Smooth muscle cell (in vitro differentiated cells): ENCODE measurements at regions not wholly inside any gene's neighbourhood (a gene's known extent, or its start where the extent isn't known, plus 50 kb on each side); places are given as distances from the start of the nearest gene placed in this dataset.

ENCODE experiments used
- DNase-seq: peaks from one replicate; lab custom pipeline; 2025; ENCODE audit not compliant: unreplicated experiment; lab: John Stamatoyannopoulos, UW
- H2AFZ ChIP-seq: fragments of 200-600 bp; sonication (generic); 2 replicates; pipeline ENCODE4 v1.6.0; 2016; ENCODE audit warnings: antibody characterized with exemption, low read depth, mild to moderate bottlenecking
- H3F3A ChIP-seq: fragments of 200-600 bp; sonication (generic); 2 replicates; pipeline ENCODE4 v1.6.0; 2017; ENCODE audit warnings: antibody characterized with exemption, low read depth
- H3K27ac ChIP-seq: fragments of 200-600 bp; sonication (generic); 2 replicates; pipeline ENCODE4 v1.5.1; 2016; ENCODE audit warnings: low read depth, mild to moderate bottlenecking
- H3K27me3 ChIP-seq: fragments of 200-600 bp; sonication (generic); 2 replicates; pipeline ENCODE4 v1.6.1; 2016; ENCODE audit warnings: low read depth, mild to moderate bottlenecking
- H3K36me3 ChIP-seq: fragments of 200-600 bp; sonication (generic); 2 replicates; pipeline ENCODE4 v1.5.1; 2016; ENCODE audit warnings: low read depth
- H3K4me1 ChIP-seq: fragments of 200-600 bp; sonication (generic); 2 replicates; pipeline ENCODE4 v1.5.1; 2016; ENCODE audit warnings: low read depth
- H3K4me2 ChIP-seq: fragments of 200-600 bp; sonication (generic); 2 replicates; pipeline ENCODE4 v1.6.0; 2016; ENCODE audit warnings: mild to moderate bottlenecking
- H3K4me3 ChIP-seq: fragments of 200-600 bp; sonication (generic); 2 replicates; pipeline ENCODE4 v1.5.1; 2016; ENCODE audit warnings: mild to moderate bottlenecking
- H3K79me2 ChIP-seq: fragments of 200-600 bp; sonication (generic); 2 replicates; pipeline ENCODE4 v1.6.0; 2016; ENCODE audit warnings: low read depth, mild to moderate bottlenecking
- H3K9ac ChIP-seq: fragments of 200-600 bp; sonication (generic); 2 replicates; pipeline ENCODE4 v1.6.0; 2016; ENCODE audit warnings: low read depth
- H3K9me3 ChIP-seq: fragments of 200-600 bp; sonication (generic); replicated peaks from 2 replicates; pipeline ENCODE4 v1.5.1; 2016; ENCODE audit warnings: low read depth
- H4K20me1 ChIP-seq: fragments of 200-600 bp; sonication (generic); 2 replicates; pipeline ENCODE4 v1.6.0; 2016; ENCODE audit warnings: low read depth
- WGBS: methylation state at CpG from one replicate; pipeline ENCODE4 v1.1.7; 2016; ENCODE audit warnings: low lambda C conversion rate; 5-methylcytosine and 5-hydroxymethylcytosine counted together
- TF ChIP-seq, protein P1 (sequence below): fragments of 200-600 bp; sonication (generic); IDR thresholded peaks from 2 replicates; pipeline ENCODE4 v1.5.1; 2017; ENCODE audit warnings: borderline replicate concordance, mild to moderate bottlenecking, antibody characterized with exemption; ENCODE audit not compliant: insufficient read depth, poor library complexity, severe bottlenecking

DNA sequence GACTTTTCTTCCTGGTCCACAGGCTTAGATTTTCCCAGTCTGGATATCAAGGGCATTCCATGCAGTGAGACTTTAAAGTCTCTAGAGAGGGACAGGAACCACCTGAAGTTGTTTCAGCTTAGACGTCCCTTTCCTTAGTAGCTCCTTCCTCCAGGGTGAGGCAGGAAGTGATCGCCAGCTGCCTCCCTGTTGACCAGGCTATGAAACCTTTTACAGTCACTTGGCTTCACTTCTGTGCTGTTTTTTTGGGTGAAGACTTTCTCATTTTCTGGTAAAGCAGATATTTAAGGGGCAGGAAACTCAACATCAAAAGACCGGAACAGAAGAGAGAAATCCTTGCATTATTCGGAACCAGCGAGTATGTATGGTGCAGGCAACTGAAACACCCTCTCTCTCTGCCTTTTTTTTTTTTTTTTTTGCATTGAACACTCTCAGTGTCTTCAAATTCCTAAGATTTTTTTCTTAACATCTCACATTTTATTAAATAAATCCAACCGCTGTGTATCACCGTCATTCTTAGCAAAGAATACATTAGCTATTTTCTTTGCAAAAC lies 234.6 kb upstream of the IRF2BP2 start:
- Histone ChIP-seq H3F3A (no peaks in the 10 kb centered on the region), H3K79me2 (no peaks in the 10 kb centered on the region), H3K27me3 (no peaks in the 10 kb centered on the region), H3K4me1 (no peaks in the 10 kb centered on the region), H3K9ac (no peak overlapping the region), H3K9me3 (no peaks in the 10 kb centered on the region), H3K27ac (no peak overlapping the region), H3K36me3 (no peaks in the 10 kb centered on the region), H4K20me1 (no peaks in the 10 kb centered on the region), H3K4me3 (no peak overlapping the region), H2AFZ (peak overlapping the region; percentile 60), H3K4me2 (no peak overlapping the region)
- no peak for DNase-seq
- TF ChIP-seq, protein P1, sequence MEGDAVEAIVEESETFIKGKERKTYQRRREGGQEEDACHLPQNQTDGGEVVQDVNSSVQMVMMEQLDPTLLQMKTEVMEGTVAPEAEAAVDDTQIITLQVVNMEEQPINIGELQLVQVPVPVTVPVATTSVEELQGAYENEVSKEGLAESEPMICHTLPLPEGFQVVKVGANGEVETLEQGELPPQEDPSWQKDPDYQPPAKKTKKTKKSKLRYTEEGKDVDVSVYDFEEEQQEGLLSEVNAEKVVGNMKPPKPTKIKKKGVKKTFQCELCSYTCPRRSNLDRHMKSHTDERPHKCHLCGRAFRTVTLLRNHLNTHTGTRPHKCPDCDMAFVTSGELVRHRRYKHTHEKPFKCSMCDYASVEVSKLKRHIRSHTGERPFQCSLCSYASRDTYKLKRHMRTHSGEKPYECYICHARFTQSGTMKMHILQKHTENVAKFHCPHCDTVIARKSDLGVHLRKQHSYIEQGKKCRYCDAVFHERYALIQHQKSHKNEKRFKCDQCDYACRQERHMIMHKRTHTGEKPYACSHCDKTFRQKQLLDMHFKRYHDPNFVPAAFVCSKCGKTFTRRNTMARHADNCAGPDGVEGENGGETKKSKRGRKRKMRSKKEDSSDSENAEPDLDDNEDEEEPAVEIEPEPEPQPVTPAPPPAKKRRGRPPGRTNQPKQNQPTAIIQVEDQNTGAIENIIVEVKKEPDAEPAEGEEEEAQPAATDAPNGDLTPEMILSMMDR: no peak
- 85% methylated on average over 7 of the region's 7 CpGs for WGBS

- H3K79me2 ChIP-seq: no peaks in the 10 kb centered on the region
- H3K4me1 ChIP-seq: no peaks in the 10 kb centered on the region
- H3K4me3 ChIP-seq: no peak overlapping the region
- TF ChIP-seq, protein P1: no peak
- no peaks in the 10 kb centered on the region for H3K9me3 ChIP-seq
- no peak for DNase-seq
- H3K4me2 ChIP-seq: no peak overlapping the region
- H4K20me1 ChIP-seq: no peaks in the 10 kb centered on the region
- no peaks in the 10 kb centered on the region for H3F3A ChIP-seq
- WGBS: 92% methylated on average over 3 of the region's 3 CpGs
- no peaks in the 10 kb centered on the region for H3K36me3 ChIP-seq
- no peak overlapping the region for H3K9ac ChIP-seq
- no peak overlapping the region for H3K27ac ChIP-seq
- no peaks in the 10 kb centered on the region for H3K27me3 ChIP-seq
- no peak overlapping the region for H2AFZ ChIP-seq
Observed at GRCh38 chr1:234843946-234844345, 234.0 kb upstream of the IRF2BP2 start.

GRCh38 chr1:234842726-234843641 lies 233.0 kb upstream of the IRF2BP2 start:
- Histone ChIP-seq H3K9me3 (no peaks in the 10 kb centered on the region), H3K79me2 (no peaks in the 10 kb centered on the region), H3K9ac (no peak overlapping the region), H3K4me2 (peak overlapping the region; percentile 23), H3K36me3 (no peaks in the 10 kb centered on the region), H4K20me1 (no peaks in the 10 kb centered on the region), H3K27ac (peak overlapping the region; percentile 46), H3F3A (no peaks in the 10 kb centered on the region), H3K4me1 (no peaks in the 10 kb centered on the region), H2AFZ (no peak overlapping the region), H3K4me3 (no peak overlapping the region), H3K27me3 (no peaks in the 10 kb centered on the region)
- TF ChIP-seq, protein P1: no peak
- WGBS: 46% methylated on average over 12 of the region's 12 CpGs
- DNase-seq: no peak
